Superior temporal gyrus (tissue), 1 donor: ENCODE measurements at regions not wholly inside any gene's neighbourhood (a gene's known extent, or its start where the extent isn't known, plus 50 kb on each side); places are given as distances from the start of the nearest gene placed in this dataset.

ENCODE experiments used
- DNase-seq: peaks from one replicate; pipeline ENCODE4 v3.0.0-alpha.2; 2016; ENCODE audit errors: extremely low spot score

GRCh38 chr6:155599160-155599559, 143.5 kb upstream of the NOX3 start:
- DNase-seq, result no peak

GRCh38 chr6:155595284-155595683, 139.6 kb upstream of the NOX3 start:
- no peak for DNase-seq

GRCh38 chr6:155591741-155592140, 136.1 kb upstream of the NOX3 start:
- DNase-seq, result no peak

DNA sequence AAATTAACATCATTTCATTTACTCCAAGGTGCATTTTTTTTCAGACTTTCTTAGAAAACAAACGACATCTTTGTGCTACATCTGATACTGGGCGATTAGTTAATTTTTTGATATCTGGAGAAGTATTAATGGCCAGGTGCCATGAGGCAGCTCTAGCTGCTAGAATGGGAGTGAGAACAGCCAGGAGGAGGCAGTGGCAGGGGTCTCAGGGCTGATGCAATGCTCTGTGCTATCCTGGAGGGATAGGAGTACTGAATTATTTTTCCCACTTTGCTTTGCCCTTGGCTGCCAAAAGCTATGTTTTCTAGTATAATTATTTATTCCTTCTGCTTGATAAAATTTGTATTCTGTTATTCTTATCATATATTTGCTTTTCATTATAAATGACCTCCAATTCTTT, 133.6 kb upstream of the NOX3 start:
- DNase-seq, result no peak

- DNase-seq, result no peak
These were observed 132.2 kb upstream of the NOX3 start for GRCh38 chr6:155587817-155588216.

- no peak for DNase-seq
These were observed 130.5 kb upstream of the NOX3 start for GRCh38 chr6:155586090-155586489.

DNA sequence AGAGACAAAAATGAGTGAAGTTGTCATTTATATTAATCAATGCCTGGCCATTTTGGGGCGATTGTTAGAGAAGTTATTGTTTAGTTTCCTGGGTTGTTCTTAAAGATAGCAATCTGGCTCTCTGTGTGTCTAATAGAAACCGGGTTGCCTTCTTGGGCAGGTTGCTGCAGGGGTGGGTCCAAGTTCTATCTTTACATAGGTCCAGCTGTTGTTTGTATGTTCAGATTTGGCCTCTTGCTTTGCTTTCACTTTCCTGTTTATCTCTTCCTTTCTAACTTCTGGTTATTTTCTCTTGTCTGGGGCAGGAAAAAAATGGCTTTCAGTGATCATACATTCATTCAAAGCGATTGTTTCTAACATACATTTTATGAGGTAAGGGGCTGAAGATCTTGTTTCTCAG, 128.4 kb upstream of the NOX3 start:
- no peak for DNase-seq

GRCh38 chr6:155582016-155582991, 126.7 kb upstream of the NOX3 start:
- DNase-seq, result no peak

DNA sequence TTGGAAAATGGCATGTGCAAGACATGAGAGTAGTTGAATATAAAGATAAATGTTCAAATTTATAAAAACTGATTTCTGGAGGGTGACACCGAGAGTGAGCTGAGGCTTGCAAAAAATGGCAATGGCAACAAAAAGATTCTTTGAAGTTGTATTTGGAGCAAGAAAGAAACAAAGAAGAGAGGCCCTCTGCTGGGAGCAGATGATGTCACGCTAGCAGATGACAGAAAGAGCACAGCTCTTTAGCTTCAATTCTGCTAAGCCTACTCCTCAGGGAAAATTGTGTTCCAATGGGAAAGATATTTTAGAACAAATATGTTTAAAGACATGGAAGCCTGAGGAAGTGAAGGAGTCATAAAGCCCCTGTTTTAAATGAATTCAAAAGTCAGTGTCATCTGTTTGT, 125.3 kb upstream of the NOX3 start:
- no peak for DNase-seq

- no peak for DNase-seq
These were observed 122.6 kb upstream of the NOX3 start for GRCh38 chr6:155578251-155578650.

DNA sequence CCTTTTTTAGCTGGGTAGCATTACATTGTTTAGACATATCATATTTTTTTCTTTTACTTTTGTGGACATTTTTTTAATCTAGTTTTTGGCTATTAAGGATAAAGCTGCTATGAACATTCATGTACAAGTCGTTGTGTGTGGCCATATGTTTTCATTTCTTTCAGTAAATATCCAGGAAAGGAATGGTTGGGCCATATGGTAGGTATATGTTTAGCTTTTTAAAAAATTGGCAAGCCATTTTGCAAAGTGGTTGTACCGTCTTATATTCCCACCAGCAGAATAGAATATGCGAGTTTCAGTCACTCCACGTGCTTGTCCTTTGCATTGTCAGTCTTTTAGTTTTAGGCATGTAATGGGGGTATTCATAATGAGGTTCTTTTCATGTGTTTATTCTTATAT, 106.3 kb upstream of the NOX3 start:
- DNase-seq, result no peak

DNA sequence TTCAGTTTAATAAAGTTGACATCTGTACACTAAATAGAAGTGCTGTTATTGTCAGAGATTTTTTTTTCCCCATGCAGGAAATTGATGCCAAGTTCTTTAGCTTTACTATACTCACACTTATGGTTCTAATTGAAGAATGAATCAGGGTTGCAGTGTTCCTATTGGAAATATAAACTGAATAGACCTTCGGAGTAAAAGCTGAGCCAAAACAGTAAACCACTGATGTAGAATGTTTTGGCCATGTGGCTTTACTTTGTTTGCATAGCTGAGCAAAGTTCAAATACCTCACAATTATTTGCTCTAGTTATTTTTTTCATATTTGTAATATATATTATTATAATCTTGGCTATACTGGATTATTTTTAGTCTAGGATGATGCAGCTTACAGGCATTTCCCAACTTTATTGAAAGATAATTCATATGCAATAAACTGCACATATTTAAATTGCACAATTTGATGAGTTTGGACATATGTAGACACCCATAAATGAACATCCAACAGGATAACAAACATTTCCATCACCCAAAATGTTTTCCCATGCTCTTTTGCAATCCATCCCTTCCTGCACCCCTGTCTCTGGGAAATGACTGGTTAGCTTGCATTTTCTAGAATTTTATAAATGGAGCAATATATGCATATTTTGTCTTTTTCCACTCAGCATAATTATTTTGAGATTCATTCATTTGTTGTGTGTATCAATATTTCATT, 105.8 kb upstream of the NOX3 start:
- no peak for DNase-seq

- DNase-seq, result no peak
These were observed 94.3 kb upstream of the NOX3 start for GRCh38 chr6:155549928-155550327.

DNA sequence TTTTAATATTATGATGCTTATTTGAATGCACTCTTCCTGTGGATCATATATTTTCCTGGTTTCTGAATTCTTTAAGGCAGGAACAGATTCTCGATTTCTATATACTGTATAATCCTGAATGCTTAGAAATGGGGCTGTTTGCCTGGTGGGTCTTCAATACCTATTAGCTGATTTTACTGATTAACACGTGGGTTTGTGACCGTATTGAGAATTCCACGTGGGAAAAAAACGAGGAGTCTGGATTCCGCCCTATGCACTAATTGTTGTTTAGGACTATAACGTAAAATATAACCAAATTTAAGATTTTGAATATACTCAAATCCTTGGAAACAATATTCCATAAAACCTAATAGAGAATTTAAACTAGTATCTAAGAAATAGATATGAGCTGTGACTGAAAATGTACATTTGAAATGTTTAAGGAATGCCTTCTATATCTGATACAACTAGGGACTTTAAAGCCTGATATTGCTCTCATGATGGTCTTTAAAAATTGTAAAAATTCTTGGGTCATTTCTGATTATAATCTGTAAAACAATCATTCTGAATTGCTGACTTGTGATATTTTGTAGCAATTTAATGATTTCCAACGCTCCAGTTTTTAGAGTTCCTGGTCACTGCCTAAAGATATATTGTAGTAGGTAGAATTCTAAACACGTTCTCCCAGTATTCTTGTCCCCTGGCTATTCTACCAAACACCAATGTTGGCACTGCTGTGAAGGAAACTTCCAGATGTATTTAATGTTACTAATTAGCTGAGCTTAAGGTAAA, 93.6 kb upstream of the NOX3 start:
- no peak for DNase-seq

GRCh38 chr6:155548576-155548975, 92.9 kb upstream of the NOX3 start:
- no peak for DNase-seq

DNA sequence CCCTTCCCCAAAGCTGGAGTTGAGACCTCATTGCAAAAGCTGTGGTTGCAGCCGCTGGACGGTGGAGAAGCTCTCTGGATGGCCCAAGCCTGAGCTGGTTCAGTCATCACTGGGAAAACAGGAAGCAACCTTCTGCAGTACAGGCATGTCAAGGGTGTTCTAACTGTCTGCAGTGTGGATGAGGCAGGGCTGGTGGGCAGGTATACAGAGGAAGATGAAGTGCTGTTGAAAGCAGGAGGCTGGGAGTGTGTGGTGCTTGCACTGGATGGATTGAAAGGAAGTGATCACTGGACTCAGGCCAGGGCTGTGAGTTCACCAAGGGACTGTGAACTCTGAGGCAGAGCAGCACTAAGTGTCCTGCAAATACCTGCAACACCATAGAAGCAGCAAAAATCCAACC, 89.0 kb upstream of the NOX3 start:
- no peak for DNase-seq

- no peak for DNase-seq
These were observed 87.7 kb upstream of the NOX3 start for GRCh38 chr6:155543166-155543847.

DNA sequence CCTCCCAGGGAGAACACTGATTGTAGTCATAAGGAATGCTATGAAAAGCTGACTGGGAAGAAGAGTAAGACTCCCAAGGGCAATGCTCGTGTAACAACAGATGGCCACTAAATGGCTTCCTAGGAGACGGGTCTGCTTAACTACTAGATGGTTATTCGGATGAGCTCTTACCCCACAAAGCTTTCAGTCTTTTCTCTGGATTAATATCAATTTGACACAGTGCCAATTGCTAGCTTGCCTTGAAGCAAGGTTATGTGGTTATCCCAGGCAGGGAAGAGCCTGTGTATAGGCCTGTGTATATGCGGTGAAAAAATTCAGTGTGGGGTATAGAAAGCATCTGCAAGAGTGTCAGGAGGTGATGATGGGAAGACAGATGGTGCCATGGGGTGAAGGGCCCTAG, 86.4 kb upstream of the NOX3 start:
- DNase-seq, result no peak

- no peak for DNase-seq
These were observed 83.2 kb upstream of the NOX3 start for GRCh38 chr6:155538708-155539390.

DNA sequence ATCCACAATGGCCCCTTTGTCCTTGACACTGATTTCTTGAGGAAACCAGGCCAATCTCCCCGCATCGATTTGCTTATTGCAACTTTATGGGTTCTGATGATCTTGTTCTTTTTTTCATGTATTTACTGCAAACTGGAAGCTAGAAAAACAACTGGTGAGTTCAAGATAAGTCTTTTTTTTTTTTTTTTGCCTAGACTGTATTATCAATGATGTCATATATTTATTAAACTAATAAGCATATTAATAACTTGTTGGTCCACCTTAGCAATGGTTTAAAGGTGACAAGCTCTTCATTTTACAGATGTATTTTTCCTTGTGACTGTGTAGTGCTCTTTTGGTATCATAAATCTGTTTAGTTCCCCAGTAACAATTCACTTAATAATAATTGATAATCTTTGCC, 79.0 kb upstream of the NOX3 start:
- DNase-seq, result no peak

- DNase-seq, result peak; percentile 78
These were observed 74.7 kb upstream of the NOX3 start for GRCh38 chr6:155530219-155530834.
